Posterior cingulate gyrus (tissue), 11 donors: ENCODE measurements at regions not wholly inside any gene's neighbourhood (a gene's known extent, or its start where the extent isn't known, plus 50 kb on each side); places are given as distances from the start of the nearest gene placed in this dataset.
"Not testable (repeated sequence)": the region's sequence is repeated elsewhere in the genome, so short reads cannot be mapped to it uniquely, and the experiment has no call there.

ENCODE experiments used
- DNase-seq, 10 donors: peaks; one replicate each; pipeline versions ENCODE4 v3.0.0 to v3.0.0-alpha.2; 2020 to 2021; ENCODE audit warnings: mixed read lengths in 3 of 10
- intact Hi-C: fragments of 100-400 bp; cut with DNase I; formaldehyde crosslinking; loops from one replicate; pipeline ENCODE4 v1.15.1; 2023

GRCh38 chr1:30213936-30214335, 509.4 kb downstream of the MATN1 start:
- intact Hi-C loops: no loop called here

DNA sequence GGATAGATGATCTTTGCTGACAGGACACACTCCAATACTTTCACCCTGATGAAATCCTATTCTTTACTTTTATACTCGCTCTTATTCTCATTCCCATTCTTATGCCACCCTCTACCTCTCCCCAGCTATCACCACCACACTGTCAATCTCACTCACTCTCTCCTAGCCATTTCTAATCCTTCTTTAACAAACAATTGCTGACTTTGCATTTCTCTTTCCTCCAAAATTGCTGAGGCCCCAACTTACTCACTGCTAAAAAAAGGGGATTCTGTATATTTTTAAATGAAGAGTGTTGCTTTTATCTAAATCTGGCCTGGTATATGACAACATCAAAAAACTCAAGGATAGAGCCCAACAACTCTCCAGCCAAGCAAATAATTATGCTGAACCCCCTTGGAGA, 515.4 kb downstream of the MATN1 start:
- DNase-seq, intact Hi-C loops: not testable (repeated sequence)

More at GRCh38 chr1:30213936-30214335, 509.4 kb downstream of the MATN1 start:
- DNase-seq: no peak

- intact Hi-C loops, DNase-seq: not testable (repeated sequence)
Observed at GRCh38 chr1:30206631-30207030, 516.8 kb downstream of the MATN1 start.

- intact Hi-C loops: not testable (repeated sequence)
Observed at GRCh38 chr1:30204916-30205315, 518.5 kb downstream of the MATN1 start.

GRCh38 chr1:30201015-30201414, 522.4 kb downstream of the MATN1 start:
- DNase-seq: no peak
- intact Hi-C loops: no loop called here

More at GRCh38 chr1:30204916-30205315, 518.5 kb downstream of the MATN1 start:
- not testable (repeated sequence) for DNase-seq

DNA sequence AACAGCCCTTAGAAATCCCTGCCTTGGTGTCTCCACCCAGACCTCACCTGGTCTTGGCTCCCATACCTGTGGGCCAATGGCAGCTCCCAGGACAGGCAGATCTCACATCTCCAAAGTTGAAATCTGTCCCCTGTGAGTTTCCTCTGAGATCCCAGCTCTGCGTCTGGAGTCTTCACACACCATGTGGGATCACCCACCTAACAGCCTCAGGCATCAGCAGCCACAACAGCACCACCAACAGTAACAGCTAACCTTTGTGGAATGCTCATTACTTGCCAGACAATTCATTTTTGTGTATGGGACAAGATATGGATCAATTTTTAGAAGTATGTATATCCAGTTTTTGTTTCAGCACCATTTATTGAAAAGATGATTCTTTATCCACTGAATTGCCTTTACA, 523.2 kb downstream of the MATN1 start:
- DNase-seq: no peak
- intact Hi-C loops: no loop called here

DNA sequence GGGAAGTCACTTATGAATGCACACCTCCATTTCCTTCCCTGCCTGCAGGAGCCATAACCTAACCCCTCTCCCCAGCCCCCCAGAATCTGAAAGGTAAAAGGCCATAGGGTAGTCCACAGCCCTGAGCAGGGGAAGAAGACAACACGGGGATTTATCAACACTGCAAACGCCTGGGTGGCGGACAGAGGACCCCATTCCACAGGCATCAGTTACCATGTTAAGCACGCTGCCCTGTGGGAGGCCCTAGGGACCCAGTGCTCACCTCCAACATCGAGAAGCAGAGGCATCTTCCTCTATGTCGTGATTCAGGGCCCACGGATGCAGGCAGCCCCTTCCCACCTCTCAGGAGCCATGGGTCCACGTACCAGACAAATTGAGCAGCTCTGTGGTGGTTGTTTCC, 523.8 kb downstream of the MATN1 start:
- intact Hi-C loops: no loop called here

DNA sequence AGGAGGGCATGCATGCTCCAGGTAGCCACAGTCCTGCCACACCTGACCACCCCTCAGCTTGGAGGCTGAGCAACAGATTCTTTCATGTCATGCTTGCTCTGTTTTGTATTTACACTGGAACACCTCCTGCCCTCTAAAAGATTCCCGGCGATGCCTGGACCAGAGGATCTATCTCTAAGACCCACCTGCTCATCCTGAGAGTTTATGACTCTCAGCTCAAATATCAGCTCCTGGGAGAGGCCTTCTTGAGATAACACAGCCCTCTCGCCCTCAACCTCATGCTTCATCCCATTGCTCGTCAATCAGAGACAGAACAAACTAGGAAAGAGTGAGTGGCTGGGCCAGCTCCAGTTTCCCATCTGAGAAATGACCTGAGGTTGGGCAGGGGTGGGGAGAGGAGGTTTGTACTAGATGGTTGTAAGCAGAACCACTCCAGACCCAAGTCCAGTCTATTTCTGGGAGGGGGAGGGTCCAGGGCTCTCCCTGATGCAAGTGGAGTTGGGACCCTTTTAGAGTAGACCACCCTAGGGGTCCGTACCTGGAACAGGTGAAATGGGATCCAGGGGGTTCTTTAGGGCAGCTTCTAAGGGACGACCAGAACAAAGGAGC, 524.5 kb downstream of the MATN1 start:
- DNase-seq: no peak
- intact Hi-C loops: no loop called here

More for the DNA sequence above, 523.8 kb downstream of the MATN1 start:
- DNase-seq: no peak

DNA sequence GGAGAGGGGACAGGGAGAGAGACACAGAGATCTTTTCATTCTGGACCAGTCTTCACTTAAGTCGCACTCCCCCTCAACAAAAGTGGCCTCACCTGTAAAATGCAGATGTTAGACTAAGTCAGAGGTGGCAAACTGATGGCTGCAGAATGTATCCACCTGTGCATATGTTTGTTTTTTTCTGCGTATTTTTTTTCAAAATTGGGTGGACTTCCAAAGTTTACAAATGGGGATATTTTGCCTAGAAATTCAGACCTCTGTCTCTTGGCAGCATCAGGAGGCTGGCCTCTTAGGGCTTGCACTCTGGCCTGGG, 525.0 kb downstream of the MATN1 start:
- DNase-seq: no peak
- intact Hi-C loops: no loop called here

GRCh38 chr1:30197639-30198450, 525.5 kb downstream of the MATN1 start:
- DNase-seq: no peak
- intact Hi-C loops: no loop called here

GRCh38 chr1:30196872-30197638, 526.3 kb downstream of the MATN1 start:
- DNase-seq: no peak
- intact Hi-C loops: no loop called here

GRCh38 chr1:30196457-30196856, 526.9 kb downstream of the MATN1 start:
- intact Hi-C loops: no loop called here
- DNase-seq: no peak

DNA sequence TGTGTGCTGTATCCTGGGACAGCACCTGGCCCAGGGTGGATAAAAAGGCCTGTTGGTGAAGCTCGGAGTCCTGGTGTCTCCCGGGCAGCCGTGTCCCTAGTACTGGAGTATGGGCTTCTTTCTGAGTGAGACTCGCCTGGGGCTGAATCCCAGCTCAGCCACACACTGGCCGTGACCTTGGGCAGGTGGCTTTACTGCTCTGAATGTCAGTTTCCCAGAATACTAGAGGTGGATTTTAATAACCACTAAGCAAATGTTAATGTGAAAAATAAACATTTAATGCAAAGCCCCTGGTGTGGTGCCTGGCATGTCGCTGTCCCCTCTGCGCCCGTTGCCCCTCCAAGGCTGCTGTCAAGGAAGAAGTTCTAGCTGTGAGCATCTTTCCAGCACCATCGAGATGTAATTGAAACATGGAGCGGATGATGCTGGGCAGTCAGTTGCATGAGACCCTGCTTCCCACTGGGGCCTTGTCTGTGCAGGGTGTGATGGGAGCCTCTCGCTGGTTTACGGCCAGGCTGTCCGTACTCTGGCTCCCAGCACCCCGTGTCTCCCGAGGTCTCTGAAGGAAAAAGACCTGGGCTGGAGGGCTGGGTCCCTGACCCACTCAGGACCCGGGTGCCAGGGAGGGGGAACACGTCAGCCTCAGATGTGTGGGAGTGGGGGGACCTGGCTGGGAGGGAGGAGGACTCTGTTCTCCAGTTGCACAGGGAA, 527.8 kb downstream of the MATN1 start:
- intact Hi-C loops: no loop called here
- DNase-seq: no peak

DNA sequence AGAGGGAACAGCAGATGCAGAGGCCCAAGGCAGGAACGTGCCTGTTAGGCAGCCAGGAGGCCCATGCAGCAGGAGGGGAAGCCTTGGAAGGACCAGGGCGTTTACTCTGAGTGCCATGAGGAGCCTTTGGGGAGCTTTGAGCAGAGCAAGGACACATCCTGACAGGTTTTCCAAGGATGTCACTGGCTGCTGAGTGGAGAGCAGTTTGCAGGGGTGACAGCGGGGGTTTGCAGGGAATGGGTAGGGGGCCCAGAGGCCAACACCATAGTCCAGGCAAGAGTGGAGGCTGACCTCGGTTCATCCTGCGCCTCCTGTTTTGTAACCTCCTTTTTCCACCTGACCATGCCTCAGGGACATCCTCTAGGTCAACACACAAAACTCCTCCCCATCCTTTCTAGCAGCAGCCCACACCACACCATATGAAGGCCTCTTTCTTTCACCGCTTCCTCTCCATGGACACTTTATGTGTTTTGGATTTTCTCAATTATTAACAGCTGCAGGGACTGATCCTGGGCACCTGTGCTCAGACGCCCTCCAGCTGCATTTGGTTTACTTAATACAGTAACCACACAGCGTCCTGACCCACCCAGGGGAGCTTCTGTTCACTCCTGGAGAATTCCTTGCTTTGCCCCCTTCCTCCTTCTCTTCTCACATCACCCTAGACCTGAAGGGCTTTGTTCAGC, 528.5 kb downstream of the MATN1 start:
- intact Hi-C loops: no loop called here

DNA sequence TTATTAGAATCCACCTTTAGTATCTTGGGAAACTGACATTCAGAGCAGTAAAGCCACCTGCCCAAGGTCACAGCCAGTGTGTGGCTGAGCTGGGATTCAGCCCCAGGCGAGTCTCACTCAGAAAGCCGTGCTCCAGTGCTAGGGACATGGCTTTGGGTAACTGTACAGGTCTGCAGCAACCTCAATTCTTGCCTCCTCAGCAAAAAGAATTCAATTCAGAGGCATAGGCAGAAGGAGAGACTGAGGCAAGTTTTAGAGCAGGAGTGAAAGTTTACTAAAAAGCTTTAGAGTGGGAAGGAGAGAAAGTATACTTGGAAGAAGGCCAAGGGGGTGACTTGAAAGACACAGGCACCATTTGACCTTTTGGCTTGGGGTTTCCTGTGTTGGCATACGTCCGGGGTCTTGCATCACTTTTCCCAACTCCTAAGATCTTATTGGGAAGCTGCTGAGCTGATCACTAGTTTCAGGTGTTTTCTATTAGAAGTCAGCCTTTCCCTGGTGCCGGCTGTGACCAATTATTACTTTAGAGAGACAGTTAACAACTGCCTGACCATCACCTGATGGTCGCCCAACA, 529.3 kb downstream of the MATN1 start:
- no peak for DNase-seq
- intact Hi-C loops: no loop called here

More for the DNA sequence above, 528.5 kb downstream of the MATN1 start:
- no peak for DNase-seq

DNA sequence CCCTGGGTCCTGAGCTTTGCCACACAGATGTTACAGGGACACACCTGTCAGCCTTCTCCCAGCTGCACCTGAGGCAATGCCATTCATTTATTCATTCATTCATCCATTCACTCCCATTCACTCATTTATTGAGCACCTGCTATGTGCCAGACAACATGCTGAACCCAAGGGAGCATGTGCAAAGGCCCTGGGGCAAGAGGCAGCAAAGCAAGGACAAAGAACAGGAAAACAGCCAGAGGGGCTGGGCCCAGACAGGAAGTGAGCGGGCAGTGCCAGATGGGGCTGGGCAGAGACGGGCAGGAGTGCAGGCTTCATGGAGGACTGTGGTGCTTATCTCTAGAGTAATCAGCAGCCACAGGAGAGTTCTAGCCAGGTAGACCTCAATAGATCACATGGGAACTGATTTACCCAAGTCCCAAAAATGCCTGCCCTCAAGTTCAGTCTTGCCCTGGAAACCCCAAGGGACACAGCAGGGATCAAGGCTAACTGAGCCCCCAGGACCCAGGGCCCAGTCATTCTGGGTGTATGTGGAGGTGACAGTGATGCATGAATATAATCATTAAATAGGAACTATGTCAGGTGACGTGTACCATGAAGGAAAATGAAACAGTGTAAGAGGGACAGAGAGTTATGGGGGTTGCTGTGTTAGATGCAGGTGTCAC, 530.3 kb downstream of the MATN1 start:
- intact Hi-C loops: no loop called here

GRCh38 chr1:30191154-30191702, 532.2 kb downstream of the MATN1 start:
- peak in 1 of 10 donors; percentile 20 for DNase-seq
- intact Hi-C loops: no loop called here

More for the DNA sequence above, 530.3 kb downstream of the MATN1 start:
- peak in 1 of 10 donors; percentile 29 for DNase-seq

- intact Hi-C loops: no loop called here
- DNase-seq: peak in 1 of 10 donors; percentile 24
Observed at GRCh38 chr1:30190511-30191153, 532.8 kb downstream of the MATN1 start.
